Tibial nerve (tissue), 4 donors: ENCODE measurements at regions not wholly inside any gene's neighbourhood (a gene's known extent, or its start where the extent isn't known, plus 50 kb on each side); places are given as distances from the start of the nearest gene placed in this dataset.

ENCODE experiments used
- EP300 ChIP-seq, 2 donors: sonication (generic); formaldehyde crosslinking; IDR thresholded peaks; one replicate each; pipeline ENCODE4 v1.6.1; 2017; ENCODE audit warnings: antibody characterized with exemption in 2 of 2, mild to moderate bottlenecking in 1 of 2
- TF ChIP-seq, protein P1 (sequence below), 5 experiments: fragments of 200-600 bp in 3 of 5; fragments of 450-650 bp in 2 of 5; sonication (generic) in 3 of 5; IDR thresholded peaks; one replicate each; pipeline ENCODE4 v1.5.1; 2016 to 2019; ENCODE audit warnings: antibody characterized with exemption in 5 of 5, mild to moderate bottlenecking in 3 of 5, moderate library complexity in 2 of 5

- TF ChIP-seq, protein P1, sequence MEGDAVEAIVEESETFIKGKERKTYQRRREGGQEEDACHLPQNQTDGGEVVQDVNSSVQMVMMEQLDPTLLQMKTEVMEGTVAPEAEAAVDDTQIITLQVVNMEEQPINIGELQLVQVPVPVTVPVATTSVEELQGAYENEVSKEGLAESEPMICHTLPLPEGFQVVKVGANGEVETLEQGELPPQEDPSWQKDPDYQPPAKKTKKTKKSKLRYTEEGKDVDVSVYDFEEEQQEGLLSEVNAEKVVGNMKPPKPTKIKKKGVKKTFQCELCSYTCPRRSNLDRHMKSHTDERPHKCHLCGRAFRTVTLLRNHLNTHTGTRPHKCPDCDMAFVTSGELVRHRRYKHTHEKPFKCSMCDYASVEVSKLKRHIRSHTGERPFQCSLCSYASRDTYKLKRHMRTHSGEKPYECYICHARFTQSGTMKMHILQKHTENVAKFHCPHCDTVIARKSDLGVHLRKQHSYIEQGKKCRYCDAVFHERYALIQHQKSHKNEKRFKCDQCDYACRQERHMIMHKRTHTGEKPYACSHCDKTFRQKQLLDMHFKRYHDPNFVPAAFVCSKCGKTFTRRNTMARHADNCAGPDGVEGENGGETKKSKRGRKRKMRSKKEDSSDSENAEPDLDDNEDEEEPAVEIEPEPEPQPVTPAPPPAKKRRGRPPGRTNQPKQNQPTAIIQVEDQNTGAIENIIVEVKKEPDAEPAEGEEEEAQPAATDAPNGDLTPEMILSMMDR (IDR thresholded peaks at IDR 0.05), result no peak
- no peak for TF ChIP-seq EP300 (IDR thresholded peaks at IDR 0.05)
These were observed 295.8 kb upstream of the ZNF804A start for GRCh38 chr2:184302506-184302905.
